ENCODE measurements at regions not wholly inside any gene's neighbourhood (a gene's known extent, or its start where the extent isn't known, plus 50 kb on each side); places are given as distances from the start of the nearest gene placed in this dataset.

DNA sequence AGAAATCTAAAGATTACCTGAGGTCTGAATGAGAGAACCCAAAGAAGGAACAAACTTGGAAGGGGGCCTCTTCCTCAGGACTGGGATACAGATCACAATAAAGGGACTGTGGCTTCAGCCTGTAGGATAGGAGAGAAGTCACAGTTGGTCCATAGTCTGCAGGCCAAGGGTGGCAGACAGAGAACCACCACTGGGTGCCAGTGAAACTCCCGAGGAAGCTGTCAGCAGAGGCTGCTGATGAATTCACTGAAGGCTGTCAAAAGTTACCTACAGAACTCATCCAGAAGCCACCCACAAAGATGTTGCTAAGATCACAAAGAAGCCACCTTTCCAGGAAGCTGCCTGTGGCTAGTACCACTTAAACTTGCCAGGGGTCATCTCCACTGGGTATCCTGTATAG is 78.5 kb downstream of the TMCO5A start:
- H3K27ac ChIP-seq (ENCODE audit: low read length, poor library complexity, severe bottlenecking), result no peak overlapping the region
- no peaks in the 10 kb centered on the region for H3K9me3 ChIP-seq (ENCODE audit: control insufficient read depth, low read length)
- no peak overlapping the region for H3K9ac ChIP-seq (ENCODE audit: low read length)
- no peak overlapping the region for H2BK12ac ChIP-seq (ENCODE audit: low read length in 2 of 2)
- no peaks in the 10 kb centered on the region for H3K79me1 ChIP-seq (replicated peaks; ENCODE audit: low read length, poor library complexity, severe bottlenecking)
- no peaks in the 10 kb centered on the region for H3K4me1 ChIP-seq (ENCODE audit: control insufficient read depth, insufficient read depth, low read depth, low read length)
- no peaks in the 10 kb centered on the region for H3K36me3 ChIP-seq (ENCODE audit: control insufficient read depth in 1 of 2, insufficient read depth in 2 of 2, low read depth in 1 of 2, low read length in 2 of 2)
- no peak overlapping the region for H2AK5ac ChIP-seq (ENCODE audit: low read length, severe bottlenecking)
- no peak overlapping the region for H2BK15ac ChIP-seq (ENCODE audit: low read depth, poor library complexity, severe bottlenecking)
- H3K18ac ChIP-seq (ENCODE audit: low read depth in 1 of 2, low read length in 2 of 2), result no peak overlapping the region
- H3K4me2 ChIP-seq (ENCODE audit: low read length, poor library complexity, severe bottlenecking), result no peak overlapping the region
- WGBS, result 100% methylated on average over 1 of the region's 1 CpG
- H3K4ac ChIP-seq (ENCODE audit: low read depth in 1 of 2, low read length in 2 of 2), result no peak overlapping the region
- no peak overlapping the region for H2BK120ac ChIP-seq (ENCODE audit: low read depth, low read length)
- H2AFZ ChIP-seq (ENCODE audit: low read depth, low read length), result no peak overlapping the region
- H2BK5ac ChIP-seq (ENCODE audit: low read depth, low read length, poor library complexity, severe bottlenecking), result no peak overlapping the region
- no peak overlapping the region for H4K91ac ChIP-seq (ENCODE audit: low read length)
- no peaks in the 10 kb centered on the region for H3K27me3 ChIP-seq (ENCODE audit: control insufficient read depth in 1 of 2, insufficient read depth in 1 of 2, low read length in 2 of 2)
- H3K14ac ChIP-seq (ENCODE audit: low read length in 2 of 2), result no peak overlapping the region
- H4K8ac ChIP-seq (ENCODE audit: low read length), result no peak overlapping the region
- H3K23ac ChIP-seq (ENCODE audit: low read length in 2 of 2), result no peak overlapping the region
- DNase-seq, result no peak
- no peak overlapping the region for H3K4me3 ChIP-seq (ENCODE audit: insufficient read depth in 1 of 2, low read depth in 1 of 2, low read length in 2 of 2)

DNA sequence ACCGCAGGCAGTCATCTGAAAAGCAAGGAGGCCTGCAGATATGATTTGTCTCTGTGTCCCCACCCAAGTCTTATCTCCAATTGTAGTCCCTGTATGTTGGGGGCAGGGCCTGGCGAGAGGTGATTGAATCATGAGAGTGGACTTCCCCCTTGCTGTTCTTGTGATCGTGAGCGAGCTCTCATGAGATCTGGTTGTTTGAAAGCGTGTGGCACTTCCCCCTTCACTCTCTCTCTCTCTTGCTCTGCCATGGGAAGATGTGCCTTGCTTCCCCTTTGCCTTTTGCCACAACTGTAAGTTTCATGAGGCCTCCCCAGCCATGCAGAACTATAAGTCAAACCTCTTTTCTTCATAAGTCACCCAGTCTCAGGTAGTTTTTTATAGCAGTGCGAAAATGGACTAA is 83.3 kb downstream of the TMCO5A start:
- H2BK15ac ChIP-seq (ENCODE audit: low read depth, poor library complexity, severe bottlenecking), result no peak overlapping the region
- H3K9ac ChIP-seq (ENCODE audit: low read length), result no peak overlapping the region
- no peak overlapping the region for H2BK5ac ChIP-seq (ENCODE audit: low read depth, low read length, poor library complexity, severe bottlenecking)
- H3K14ac ChIP-seq (ENCODE audit: low read length in 2 of 2), result no peak overlapping the region
- no peaks in the 10 kb centered on the region for H3K36me3 ChIP-seq (ENCODE audit: control insufficient read depth in 1 of 2, insufficient read depth in 2 of 2, low read depth in 1 of 2, low read length in 2 of 2)
- no peak overlapping the region for H2AK5ac ChIP-seq (ENCODE audit: low read length, severe bottlenecking)
- H3K4me1 ChIP-seq (ENCODE audit: control insufficient read depth, insufficient read depth, low read depth, low read length), result no peaks in the 10 kb centered on the region
- H2BK12ac ChIP-seq (ENCODE audit: low read length in 2 of 2), result no peak overlapping the region
- WGBS, result 88% methylated on average over 5 of the region's 6 CpGs
- no peak overlapping the region for H4K91ac ChIP-seq (ENCODE audit: low read length)
- no peak overlapping the region for H4K8ac ChIP-seq (ENCODE audit: low read length)
- H2BK120ac ChIP-seq (ENCODE audit: low read depth, low read length), result no peak overlapping the region
- no peaks in the 10 kb centered on the region for H3K9me3 ChIP-seq (ENCODE audit: control insufficient read depth, low read length)
- DNase-seq, result no peak
- H3K4ac ChIP-seq (ENCODE audit: low read depth in 1 of 2, low read length in 2 of 2), result no peak overlapping the region
- no peaks in the 10 kb centered on the region for H3K79me1 ChIP-seq (replicated peaks; ENCODE audit: low read length, poor library complexity, severe bottlenecking)
- H3K27me3 ChIP-seq (ENCODE audit: control insufficient read depth in 1 of 2, insufficient read depth in 1 of 2, low read length in 2 of 2), result no peaks in the 10 kb centered on the region
- H3K18ac ChIP-seq (ENCODE audit: low read depth in 1 of 2, low read length in 2 of 2), result no peak overlapping the region
- peak overlapping the region; percentile 67 for H2AFZ ChIP-seq (ENCODE audit: low read depth, low read length)
- no peak overlapping the region for H3K27ac ChIP-seq (ENCODE audit: low read length, poor library complexity, severe bottlenecking)
- no peak overlapping the region for H3K4me2 ChIP-seq (ENCODE audit: low read length, poor library complexity, severe bottlenecking)
- no peak overlapping the region for H3K4me3 ChIP-seq (ENCODE audit: insufficient read depth in 1 of 2, low read depth in 1 of 2, low read length in 2 of 2)
- H3K23ac ChIP-seq (ENCODE audit: low read length in 2 of 2), result no peak overlapping the region

DNA sequence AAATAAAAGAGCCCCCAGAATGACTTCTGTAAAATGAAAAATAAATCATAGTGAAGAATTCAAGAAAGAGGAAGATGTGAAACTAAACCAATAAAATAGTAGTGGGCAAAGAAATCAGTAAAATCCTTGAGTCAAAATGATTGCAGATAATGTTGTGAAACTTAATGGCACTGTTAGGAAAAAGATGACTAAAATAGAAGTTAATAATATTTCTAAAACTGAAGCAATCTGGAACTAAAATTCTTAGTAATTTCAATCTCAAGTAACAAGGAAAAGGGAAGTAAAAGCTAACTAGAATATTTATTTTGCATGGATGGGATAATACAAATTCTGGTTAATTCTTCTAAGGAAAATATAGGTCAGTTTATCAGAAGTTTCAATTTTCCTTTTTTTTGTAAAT is 84.6 kb downstream of the TMCO5A start:
- H3K36me3 ChIP-seq (ENCODE audit: control insufficient read depth in 1 of 2, insufficient read depth in 2 of 2, low read depth in 1 of 2, low read length in 2 of 2), result no peaks in the 10 kb centered on the region
- H2BK5ac ChIP-seq (ENCODE audit: low read depth, low read length, poor library complexity, severe bottlenecking), result no peak overlapping the region
- H2AFZ ChIP-seq (ENCODE audit: low read depth, low read length), result no peak overlapping the region
- no peak overlapping the region for H3K9ac ChIP-seq (ENCODE audit: low read length)
- H4K8ac ChIP-seq (ENCODE audit: low read length), result no peak overlapping the region
- no peak overlapping the region for H3K18ac ChIP-seq (ENCODE audit: low read depth in 1 of 2, low read length in 2 of 2)
- H3K4me1 ChIP-seq (ENCODE audit: control insufficient read depth, insufficient read depth, low read depth, low read length), result no peaks in the 10 kb centered on the region
- H3K4ac ChIP-seq (ENCODE audit: low read depth in 1 of 2, low read length in 2 of 2), result no peak overlapping the region
- H4K91ac ChIP-seq (ENCODE audit: low read length), result no peak overlapping the region
- no peak overlapping the region for H3K14ac ChIP-seq (ENCODE audit: low read length in 2 of 2)
- no peak overlapping the region for H3K4me3 ChIP-seq (ENCODE audit: insufficient read depth in 1 of 2, low read depth in 1 of 2, low read length in 2 of 2)
- no peak for DNase-seq
- H2BK12ac ChIP-seq (ENCODE audit: low read length in 2 of 2), result no peak overlapping the region
- no peak overlapping the region for H3K4me2 ChIP-seq (ENCODE audit: low read length, poor library complexity, severe bottlenecking)
- H3K9me3 ChIP-seq (ENCODE audit: control insufficient read depth, low read length), result no peaks in the 10 kb centered on the region
- no peak overlapping the region for H3K23ac ChIP-seq (ENCODE audit: low read length in 2 of 2)
- no peak overlapping the region for H3K27ac ChIP-seq (ENCODE audit: low read length, poor library complexity, severe bottlenecking)
- no peak overlapping the region for H2AK5ac ChIP-seq (ENCODE audit: low read length, severe bottlenecking)
- no peak overlapping the region for H2BK15ac ChIP-seq (ENCODE audit: low read depth, poor library complexity, severe bottlenecking)
- H3K27me3 ChIP-seq (ENCODE audit: control insufficient read depth in 1 of 2, insufficient read depth in 1 of 2, low read length in 2 of 2), result no peaks in the 10 kb centered on the region
- no peaks in the 10 kb centered on the region for H3K79me1 ChIP-seq (replicated peaks; ENCODE audit: low read length, poor library complexity, severe bottlenecking)
- no peak overlapping the region for H2BK120ac ChIP-seq (ENCODE audit: low read depth, low read length)

DNA sequence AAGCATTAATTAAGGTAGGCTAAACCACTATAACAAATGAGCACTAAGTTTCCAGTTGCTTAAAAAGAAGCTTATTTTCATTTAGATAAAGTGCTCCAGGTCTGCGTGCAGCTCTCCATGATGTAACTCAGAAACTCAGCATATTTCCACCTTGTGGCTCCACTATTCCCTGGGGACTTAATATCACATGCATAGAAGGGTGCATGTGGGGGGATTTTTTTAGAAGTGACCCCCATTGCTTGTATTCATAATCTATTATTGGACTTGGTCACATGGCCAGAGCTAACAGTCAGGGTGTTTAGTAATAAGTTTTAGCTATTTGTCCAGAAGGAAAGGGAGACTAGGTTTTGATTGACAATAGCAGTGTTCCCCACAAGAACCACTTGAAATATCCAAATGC is 86.8 kb downstream of the TMCO5A start:
- no peak for DNase-seq
- H4K91ac ChIP-seq (ENCODE audit: low read length), result no peak overlapping the region
- H2BK5ac ChIP-seq (ENCODE audit: low read depth, low read length, poor library complexity, severe bottlenecking), result no peak overlapping the region
- WGBS, result no CpG with 5 or more reads among the region's 1 CpG
- H2BK15ac ChIP-seq (ENCODE audit: low read depth, poor library complexity, severe bottlenecking), result no peak overlapping the region
- no peak overlapping the region for H3K4ac ChIP-seq (ENCODE audit: low read depth in 1 of 2, low read length in 2 of 2)
- no peak overlapping the region for H4K8ac ChIP-seq (ENCODE audit: low read length)
- H2BK12ac ChIP-seq (ENCODE audit: low read length in 2 of 2), result no peak overlapping the region
- H3K18ac ChIP-seq (ENCODE audit: low read depth in 1 of 2, low read length in 2 of 2), result no peak overlapping the region
- H3K36me3 ChIP-seq (ENCODE audit: control insufficient read depth in 1 of 2, insufficient read depth in 2 of 2, low read depth in 1 of 2, low read length in 2 of 2), result no peaks in the 10 kb centered on the region
- H3K4me2 ChIP-seq (ENCODE audit: low read length, poor library complexity, severe bottlenecking), result no peak overlapping the region
- H2AK5ac ChIP-seq (ENCODE audit: low read length, severe bottlenecking), result no peak overlapping the region
- no peaks in the 10 kb centered on the region for H3K79me1 ChIP-seq (replicated peaks; ENCODE audit: low read length, poor library complexity, severe bottlenecking)
- no peak overlapping the region for H2BK120ac ChIP-seq (ENCODE audit: low read depth, low read length)
- H3K9ac ChIP-seq (ENCODE audit: low read length), result no peak overlapping the region
- no peak overlapping the region for H3K23ac ChIP-seq (ENCODE audit: low read length in 2 of 2)
- no peaks in the 10 kb centered on the region for H3K9me3 ChIP-seq (ENCODE audit: control insufficient read depth, low read length)
- no peaks in the 10 kb centered on the region for H3K4me1 ChIP-seq (ENCODE audit: control insufficient read depth, insufficient read depth, low read depth, low read length)
- H3K14ac ChIP-seq (ENCODE audit: low read length in 2 of 2), result no peak overlapping the region
- H3K27me3 ChIP-seq (ENCODE audit: control insufficient read depth in 1 of 2, insufficient read depth in 1 of 2, low read length in 2 of 2), result no peaks in the 10 kb centered on the region
- no peak overlapping the region for H3K27ac ChIP-seq (ENCODE audit: low read length, poor library complexity, severe bottlenecking)
- H2AFZ ChIP-seq (ENCODE audit: low read depth, low read length), result no peak overlapping the region
- H3K4me3 ChIP-seq (ENCODE audit: insufficient read depth in 1 of 2, low read depth in 1 of 2, low read length in 2 of 2), result no peak overlapping the region

All from mesenchymal stem cell (in vitro differentiated cells and primary cell).